GM19372 (cell line): ENCODE measurements at regions not wholly inside any gene's neighbourhood (a gene's known extent, or its start where the extent isn't known, plus 50 kb on each side); places are given as distances from the start of the nearest gene placed in this dataset.

Source experiments
- ATAC-seq: cut with Tn5 transposase; IDR thresholded peaks from one replicate; pipeline ENCODE4 v1.9.1; 2021; ENCODE audit warnings: mild to moderate bottlenecking, low read depth, moderate library complexity; ENCODE audit not compliant: unreplicated experiment

DNA sequence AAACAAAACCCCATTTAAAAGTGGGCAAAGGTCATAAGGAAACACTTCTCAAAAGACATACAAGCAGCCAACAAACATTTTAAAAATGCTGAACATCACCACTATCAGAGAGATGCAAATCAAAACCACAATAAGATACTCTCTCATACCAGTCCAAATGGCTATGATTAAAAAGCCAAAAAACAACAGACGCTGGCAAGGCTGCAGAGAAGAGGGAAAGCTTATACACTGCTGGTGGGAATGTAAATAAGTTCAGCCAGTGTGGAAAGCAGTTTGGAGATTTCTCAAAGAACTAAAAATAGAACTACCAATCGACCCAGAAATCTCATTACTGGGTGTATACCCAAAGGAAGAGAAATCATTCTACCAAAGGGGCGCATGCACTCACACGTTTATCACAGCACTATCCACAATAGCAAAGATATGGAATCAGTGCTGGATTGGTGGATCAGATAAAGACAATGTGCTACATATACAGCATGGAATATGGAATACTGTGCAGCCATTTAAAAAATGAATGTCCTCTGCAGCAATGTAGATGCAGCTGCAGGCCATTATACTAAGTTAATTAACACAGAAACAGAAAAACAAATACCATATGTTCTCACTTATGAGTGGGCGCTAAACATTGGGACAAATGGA, 102.1 kb upstream of the DAAM1 start:
- ATAC-seq: no peak

DNA sequence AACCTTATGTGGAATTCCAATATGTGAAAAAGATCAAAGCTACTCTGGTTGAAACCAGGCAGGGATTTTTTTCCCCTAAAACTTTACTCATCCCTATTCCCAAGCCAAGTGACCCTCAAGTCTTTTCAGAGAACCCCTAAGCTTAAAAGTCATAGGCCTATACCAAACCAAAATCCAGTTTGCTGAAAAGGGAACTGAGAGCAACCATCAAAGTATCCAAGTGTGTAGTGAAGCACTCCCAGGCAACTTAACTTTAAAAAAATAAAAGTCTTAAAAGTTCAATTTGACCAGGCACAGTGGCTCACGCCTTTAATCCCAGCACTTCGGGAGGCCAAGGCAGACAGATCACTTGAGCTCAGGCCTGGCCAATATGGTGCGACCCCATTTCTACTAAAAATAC, 101.2 kb upstream of the DAAM1 start:
- ATAC-seq: no peak

DNA sequence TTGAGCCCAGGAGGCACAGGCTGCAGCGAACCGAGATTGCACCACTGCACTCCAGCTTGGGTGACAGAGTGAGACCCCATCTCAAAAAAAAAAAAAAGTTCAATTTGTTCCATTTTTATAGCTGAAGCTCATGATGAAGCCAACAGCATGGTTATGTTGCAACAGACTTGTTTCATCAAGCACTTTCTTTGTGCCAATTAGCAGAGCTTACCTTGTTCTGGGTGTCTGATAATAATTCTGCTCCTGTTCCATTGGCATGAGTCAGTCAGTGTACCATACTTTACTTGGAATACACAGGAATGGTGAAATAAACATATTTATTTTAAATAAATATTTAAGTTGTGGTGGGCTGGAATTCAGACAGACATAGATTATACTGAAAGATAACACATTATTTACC, 100.8 kb upstream of the DAAM1 start:
- no peak for ATAC-seq

DNA sequence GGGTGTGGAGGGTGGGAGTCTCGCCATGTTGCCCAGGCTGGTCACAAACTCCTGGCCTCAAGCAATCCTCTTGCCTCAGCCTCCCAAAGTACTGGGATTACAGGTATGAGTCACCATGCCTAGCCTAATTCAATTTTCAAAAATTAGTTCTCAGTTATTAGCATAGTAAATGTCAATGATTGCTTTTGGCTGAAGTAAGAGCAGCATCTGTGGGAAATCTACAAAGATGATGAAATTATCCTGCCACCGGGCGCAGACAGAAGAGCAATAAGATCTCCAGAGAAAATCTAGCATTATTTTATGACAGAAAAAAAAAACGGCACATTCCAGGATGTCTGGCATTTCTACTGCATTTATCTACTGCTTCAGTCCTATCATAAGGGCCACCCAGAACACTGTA, 97.9 kb upstream of the DAAM1 start:
- ATAC-seq: no peak

DNA sequence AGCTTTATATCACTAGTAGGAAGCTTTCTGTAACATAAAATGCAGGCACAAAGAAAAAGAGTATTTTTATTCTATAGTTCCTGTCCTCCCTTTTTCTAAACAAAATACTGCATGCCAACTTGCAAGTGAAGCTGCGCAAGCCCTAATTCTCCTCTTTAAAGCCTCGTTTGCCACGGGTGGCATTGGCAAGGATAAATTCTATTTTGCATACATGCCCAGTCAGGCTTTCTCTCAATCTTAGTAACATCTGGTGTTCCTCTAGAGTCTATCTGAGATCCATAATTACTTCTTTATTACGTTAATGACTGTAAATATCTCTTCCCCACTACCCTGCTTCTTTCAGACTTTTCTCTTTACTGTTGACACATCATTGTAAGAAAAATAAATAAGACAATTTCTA, 97.1 kb upstream of the DAAM1 start:
- ATAC-seq: no peak

DNA sequence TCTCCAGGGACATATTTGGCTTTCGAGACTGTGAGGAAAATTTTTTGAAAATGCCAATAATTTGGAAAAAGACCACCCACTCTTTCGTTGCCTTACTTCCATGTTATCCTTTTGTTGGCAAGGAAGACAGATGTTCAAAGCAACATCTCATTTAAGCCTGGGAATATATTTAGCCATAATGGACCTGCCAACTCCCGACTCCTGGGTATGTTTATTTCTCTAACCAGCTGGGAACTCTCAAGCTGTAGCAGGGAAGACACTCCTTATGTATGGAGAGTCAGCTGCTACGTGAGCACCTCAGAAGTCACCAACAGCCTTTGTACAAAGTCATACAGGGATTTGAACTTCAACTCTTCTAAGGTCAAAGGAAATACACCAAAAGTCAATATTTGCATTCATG, 96.5 kb upstream of the DAAM1 start:
- ATAC-seq: no peak

DNA sequence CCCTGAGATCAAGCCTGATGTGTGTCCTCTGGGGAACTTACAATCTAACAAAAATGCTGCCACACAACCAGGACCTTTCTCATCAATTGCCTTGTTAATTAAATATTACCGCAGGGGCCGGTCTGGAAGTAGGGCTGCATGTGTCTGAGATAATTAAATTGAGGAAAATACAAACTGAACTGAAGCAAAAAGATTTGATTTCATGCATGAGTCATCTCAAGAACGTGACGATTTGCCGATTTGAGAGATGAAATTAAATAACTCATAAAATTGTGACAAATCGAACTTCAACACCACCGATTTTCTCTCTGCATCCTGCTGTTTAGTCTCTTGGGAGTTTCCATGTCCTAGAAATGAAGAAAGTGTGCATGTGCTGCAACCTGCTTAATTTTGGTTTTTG, 94.6 kb upstream of the DAAM1 start:
- no peak for ATAC-seq

DNA sequence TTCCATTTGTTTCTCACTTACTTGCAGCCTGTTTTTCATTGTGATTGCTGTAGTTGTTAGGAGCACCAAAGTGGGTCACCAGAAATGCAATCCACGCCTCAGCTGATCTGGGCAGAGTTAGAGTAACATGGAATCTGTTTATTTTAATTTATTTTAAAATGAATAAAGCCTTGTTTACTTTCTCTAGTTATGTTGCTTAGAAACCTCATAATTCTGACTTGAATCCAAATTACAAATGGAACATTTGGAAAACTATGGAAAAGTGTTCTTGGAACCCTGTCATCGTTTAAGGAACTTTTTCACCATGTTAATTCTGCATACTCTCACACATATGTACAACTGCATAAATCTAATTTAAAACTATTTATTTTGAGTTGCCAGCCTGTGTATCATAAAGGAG, 92.2 kb upstream of the DAAM1 start:
- ATAC-seq: no peak

DNA sequence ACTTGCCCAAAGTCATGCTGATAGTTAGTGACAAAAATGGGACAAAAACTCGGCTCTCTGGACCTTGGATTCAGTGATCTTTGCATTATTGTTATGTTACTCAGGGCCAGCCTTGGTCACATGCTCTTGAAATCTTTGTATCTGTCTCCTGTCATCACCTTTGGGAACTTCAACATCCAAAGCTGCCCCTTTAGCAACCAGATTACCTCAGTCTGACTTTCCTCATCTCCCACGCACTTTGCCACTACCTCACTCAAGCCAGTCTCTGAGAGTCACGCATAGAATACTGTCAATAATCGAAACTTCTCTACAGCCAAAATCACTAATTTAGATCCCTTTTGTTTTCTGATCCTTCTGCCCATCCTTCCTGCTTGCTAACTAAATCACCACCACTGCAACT, 90.8 kb upstream of the DAAM1 start:
- ATAC-seq: no peak

DNA sequence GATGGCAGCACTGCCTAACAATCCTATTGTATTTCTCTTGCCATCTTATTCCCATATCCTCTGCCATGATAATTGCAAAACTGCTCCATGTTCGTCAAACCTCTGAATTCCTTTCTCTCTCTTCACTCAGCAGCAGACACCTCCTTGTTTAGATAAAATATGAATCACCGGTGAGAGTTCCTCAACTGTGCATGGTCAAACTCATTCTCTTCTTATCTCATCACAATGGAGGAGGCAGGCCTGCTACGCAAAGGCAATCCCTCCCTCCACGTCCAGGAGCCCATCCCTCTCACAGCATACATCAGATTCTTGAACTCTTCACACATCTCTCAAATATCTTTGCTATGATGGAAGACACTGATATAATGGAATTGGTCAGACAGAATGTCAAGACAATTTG, 90.1 kb upstream of the DAAM1 start:
- ATAC-seq: no peak

DNA sequence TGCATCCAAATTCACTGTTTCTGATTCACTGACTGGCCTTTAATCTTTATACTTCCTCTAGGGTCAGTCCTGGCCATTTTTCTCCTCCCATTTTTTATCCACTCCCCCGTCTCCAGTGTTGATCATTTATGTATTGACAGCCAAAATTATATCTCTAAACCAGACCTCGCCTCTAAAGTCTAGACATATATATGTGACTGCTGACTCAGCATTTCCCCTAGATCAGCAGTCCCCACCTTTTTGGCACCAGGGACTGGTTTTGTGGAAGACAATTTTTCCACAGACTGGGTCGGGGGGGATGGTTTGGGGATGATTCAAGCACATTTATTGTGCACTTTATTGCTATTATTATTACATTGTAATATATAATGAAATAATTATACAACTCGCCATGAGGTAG, 88.3 kb upstream of the DAAM1 start:
- no peak for ATAC-seq

DNA sequence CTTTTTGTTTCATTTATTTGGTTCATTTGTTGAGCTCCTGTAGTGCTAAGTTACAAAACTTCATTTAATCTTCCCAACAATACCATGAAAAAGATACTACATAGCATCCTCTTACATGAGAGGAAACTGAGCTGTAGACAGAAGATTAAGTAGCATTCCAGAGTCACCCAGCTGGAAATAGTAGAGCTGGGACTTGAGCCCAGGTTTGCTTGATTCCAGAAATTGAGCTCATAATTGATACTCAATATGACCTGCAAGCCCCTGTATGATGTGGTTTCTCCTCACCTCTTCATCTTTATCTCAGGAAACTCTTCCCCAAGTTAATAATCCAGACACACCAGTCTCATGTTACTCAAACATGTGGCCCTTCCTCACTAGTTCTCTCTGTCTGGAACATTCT, 87.0 kb upstream of the DAAM1 start:
- no peak for ATAC-seq

DNA sequence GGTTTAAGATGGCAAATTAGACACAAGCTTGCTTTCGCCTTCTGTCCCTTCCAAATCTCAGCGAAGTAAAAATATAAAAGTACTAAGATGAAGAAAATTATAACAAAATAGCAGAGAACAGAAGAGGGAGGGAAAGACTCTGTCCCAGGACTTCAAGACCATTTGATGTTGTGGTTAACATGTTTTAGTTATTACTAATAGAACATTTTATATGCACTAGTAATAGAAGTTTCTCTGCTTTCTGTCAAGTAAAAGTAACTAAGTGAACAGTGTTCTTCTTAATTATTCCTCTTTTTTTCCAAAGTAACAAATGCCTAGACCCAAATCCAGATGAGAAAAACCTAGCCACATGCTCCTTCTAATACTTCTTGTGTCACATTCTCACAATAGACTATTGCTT, 85.1 kb upstream of the DAAM1 start:
- no peak for ATAC-seq

DNA sequence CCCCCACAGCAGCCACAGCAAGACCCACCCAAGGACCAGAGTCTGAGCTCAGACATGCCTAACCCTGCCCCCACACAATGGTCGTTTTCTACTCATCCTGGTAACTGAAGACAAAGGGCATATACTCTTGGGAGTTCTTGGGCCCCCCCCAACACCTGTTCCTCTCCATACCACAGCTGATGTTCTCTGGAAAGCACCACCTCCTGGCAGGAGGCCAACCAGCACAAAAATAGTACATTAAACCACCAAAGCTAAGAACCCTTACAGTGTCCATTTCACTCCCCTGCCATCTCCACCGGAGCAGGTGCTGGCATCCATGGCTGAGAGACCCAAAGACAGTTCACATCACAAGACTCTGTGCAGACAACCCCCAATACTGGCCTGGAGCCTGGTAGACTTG, 80.6 kb upstream of the DAAM1 start:
- ATAC-seq: no peak

DNA sequence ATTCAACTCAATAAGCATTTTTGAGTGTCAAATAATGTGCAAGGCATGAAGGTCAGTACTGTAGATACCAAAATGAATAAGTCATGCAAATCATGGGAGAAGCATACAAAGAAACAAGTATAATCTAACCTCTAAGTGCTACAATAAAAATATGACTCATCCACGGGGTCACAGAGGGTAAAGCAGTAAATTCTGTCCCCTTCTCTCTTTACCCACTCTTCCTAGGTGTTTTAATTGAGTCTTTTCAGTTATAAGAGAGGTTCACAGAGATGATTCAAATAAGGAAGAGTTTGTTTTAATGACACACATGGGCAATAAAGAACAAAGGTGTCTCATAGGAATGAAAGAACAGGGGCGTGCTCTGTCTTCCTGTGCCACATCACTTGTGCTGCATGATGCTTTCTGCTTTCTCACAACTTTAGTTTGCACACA, 71.5 kb upstream of the DAAM1 start:
- ATAC-seq: no peak

DNA sequence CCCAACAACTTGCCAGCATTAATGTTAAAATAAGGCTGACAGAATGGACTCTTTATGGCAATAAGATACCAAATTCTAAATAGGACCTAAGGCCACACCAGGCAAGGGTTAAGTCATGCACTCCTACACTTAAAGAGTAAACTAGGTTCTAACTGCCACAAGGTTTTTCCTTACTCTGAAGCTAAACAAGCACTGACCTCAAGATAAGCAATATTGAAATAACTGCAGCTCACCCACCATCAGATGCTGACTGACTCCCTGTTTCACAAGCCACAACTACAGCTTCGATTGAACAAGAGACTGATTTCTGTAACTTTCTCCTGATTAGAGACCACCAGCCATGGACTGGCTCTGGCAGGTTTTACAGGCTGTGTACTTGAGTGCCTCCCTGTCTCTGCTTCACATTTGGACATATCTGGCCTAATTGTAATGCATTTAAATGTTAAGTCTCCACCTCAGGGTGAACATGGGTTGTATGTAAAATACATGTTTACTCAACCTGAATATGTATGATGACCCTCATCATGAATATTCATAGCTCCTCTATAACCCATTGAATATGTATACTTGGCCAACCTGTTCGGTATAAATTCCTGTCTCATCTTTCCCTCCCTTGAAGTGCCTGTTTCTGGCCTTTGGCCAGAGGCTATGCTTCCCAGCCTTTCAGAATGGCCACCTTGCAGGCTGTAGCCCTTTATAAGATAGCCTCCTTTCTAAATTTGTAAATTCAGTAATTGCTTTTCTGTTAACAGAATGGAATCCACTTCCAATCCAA, 70.5 kb upstream of the DAAM1 start:
- no peak for ATAC-seq

DNA sequence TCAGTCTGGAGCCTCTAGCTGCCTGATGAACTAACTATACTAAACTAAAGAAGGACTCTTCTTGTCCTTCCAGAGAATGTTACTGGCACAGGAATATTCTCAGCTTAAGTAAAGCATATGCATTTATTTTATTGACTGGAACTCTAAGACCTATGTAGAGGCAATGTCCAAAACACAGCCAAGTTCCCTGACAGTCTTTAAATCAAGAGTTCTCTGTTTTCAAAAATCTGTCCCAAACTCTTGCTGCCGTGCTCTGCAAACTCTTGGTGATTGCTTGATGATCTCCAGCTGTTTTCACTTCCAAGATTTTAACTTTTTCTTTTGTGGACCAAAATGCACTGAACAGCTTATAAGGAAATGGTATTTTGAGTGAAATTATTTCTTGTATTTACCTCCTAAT, 67.5 kb upstream of the DAAM1 start:
- no peak for ATAC-seq

DNA sequence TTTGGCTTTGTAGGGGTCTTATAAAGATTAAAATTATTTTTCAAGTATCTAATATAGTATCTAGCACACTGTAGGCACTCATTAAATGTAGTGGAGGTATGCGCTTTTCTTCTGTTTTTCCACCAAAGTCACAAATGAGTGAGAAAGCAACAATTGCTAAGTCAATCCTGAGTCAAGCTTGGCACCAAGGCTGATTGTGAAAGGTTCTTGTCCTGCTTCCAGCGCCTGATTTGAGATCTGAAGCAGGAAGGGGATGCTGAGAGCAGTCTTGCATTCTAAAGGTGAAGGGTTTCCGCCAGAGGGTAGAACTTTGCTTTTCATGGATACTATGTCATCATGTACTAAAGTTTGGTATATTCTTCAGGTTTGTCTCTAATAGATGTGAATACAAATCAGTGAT, 64.9 kb upstream of the DAAM1 start:
- no peak for ATAC-seq

DNA sequence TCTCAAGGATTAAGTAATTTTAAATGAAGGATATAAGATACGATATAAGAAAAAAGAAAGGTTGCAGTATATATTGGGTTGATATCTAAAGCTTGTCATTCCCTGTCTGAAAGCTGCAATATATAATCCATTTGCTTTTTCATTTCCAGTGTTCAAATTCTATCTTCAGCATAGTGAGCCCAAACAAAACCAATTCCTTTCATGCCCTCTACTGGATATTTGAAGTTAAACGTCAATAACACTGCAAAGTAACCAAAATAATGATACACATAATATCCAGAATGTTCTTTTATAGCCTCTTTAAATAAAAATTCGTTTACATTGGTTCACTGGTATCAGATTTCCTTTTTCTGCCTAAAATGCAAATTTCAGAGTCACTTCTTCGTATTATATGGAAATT, 64.5 kb upstream of the DAAM1 start:
- ATAC-seq: no peak

DNA sequence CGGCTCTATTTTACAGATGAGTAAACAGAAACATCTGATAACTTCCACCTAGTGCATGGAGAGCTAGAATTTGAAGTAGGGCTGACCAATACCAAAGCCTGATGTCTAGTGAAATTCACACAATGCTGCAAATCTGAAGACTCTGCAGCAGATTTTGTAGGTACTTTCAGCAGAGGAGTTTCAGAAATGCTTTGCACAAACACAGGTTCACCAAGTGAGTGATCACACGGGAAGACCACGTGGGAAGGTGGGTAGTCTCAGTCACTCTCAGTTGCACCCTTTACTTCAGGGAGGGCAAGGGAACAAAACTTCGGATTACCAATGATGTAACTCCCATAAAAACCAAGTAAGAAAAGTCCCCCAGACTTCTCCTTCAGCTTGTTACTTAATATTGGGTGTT, 63.3 kb upstream of the DAAM1 start:
- ATAC-seq: no peak

DNA sequence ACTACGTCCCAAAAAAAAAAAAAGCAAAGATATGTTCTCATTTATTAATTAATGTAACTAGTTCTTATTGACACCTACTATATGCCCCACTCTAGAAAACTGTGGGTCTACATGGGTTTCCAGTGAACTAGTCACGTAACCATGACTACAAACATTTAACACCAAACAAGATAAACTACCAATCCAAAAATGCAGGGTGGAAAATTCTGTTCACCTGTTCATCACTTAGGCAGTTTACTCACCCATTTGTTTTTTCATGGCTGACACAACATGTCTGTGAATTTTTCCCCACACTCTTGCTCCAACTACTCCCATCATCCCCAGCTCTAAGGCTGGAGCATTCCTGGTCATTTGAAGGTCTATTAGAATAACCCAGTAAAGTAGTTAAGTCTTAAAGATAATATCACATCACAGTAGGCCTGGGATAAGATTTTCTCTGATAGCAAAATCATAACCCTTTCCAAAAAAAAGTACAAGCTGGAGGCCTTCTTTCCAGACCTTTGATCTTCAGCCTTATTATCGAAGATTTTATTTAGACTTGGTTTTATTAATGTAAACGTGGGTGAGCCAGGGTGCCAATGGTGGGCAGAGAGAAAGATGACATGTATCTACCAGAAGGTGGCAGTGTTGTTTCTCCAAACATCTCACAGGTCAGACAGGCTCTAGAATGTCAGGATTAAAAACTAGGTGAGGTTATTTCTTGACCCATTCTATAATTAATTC, 61.6 kb upstream of the DAAM1 start:
- ATAC-seq: no peak

DNA sequence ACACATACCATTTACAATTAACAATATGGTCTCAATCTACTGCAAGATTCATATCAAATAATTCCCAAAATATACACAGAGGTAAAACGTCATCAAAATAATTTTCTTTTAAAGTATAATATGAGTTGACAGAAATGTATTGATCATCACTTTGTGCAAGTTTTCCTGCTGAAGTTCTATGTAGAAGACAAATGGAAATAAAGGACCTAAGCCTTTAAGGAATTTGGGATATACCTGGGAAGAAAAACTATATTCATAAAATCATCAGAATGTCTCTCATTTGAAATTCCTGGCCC, 61.1 kb upstream of the DAAM1 start:
- no peak for ATAC-seq
